Stimulated activated CD8-positive, alpha-beta memory T cell treated with anti-CD3 and anti-CD28 coated beads, Interleukin-12 subunit alpha, Interleukin-12 subunit beta, amount 100 ng/mL, for 4 hours (primary cell): ENCODE measurements at regions not wholly inside any gene's neighbourhood (a gene's known extent, or its start where the extent isn't known, plus 50 kb on each side); places are given as distances from the start of the nearest gene placed in this dataset.
A peak's percentile ranks its signal among the peaks of the same experiment; 100 is the strongest.
"Not testable (repeated sequence)": the region's sequence is repeated elsewhere in the genome, so short reads cannot be mapped to it uniquely, and the experiment has no call there.

ENCODE experiments used
- DNase-seq: peaks from one replicate; pipeline ENCODE4 v3.0.0-alpha.2; 2020; ENCODE audit warnings: low read depth

GRCh38 chr3:107942244-107942643 lies 148.6 kb downstream of the CD47 start:
- no peak for DNase-seq

GRCh38 chr3:107939691-107940442 lies 151.0 kb downstream of the CD47 start:
- no peak for DNase-seq

GRCh38 chr3:107938143-107938542 lies 152.7 kb downstream of the CD47 start:
- no peak for DNase-seq

GRCh38 chr3:107934808-107935207 lies 156.0 kb downstream of the CD47 start:
- DNase-seq, result no peak

- DNase-seq, result no peak
Observed at GRCh38 chr3:107933450-107933849, 157.4 kb downstream of the CD47 start.

GRCh38 chr3:107931326-107931725 lies 159.5 kb downstream of the CD47 start:
- no peak for DNase-seq

- DNase-seq, result no peak
Observed at GRCh38 chr3:107929088-107929487, 161.7 kb downstream of the CD47 start.

- DNase-seq, result no peak
Observed at GRCh38 chr3:107928084-107928445, 162.8 kb downstream of the CD47 start.

- DNase-seq, result peak; percentile 47
Observed at GRCh38 chr3:107927361-107928083, 163.3 kb downstream of the CD47 start.

GRCh38 chr3:107925851-107926250 lies 165.0 kb downstream of the CD47 start:
- no peak for DNase-seq

GRCh38 chr3:107921038-107921437 lies 169.8 kb downstream of the CD47 start:
- DNase-seq, result no peak

GRCh38 chr3:107920538-107920937 lies 170.3 kb downstream of the CD47 start:
- no peak for DNase-seq

- DNase-seq, result no peak
Observed at GRCh38 chr3:107919239-107919638, 171.6 kb downstream of the CD47 start.

GRCh38 chr3:107916171-107916570 lies 174.7 kb downstream of the CD47 start:
- DNase-seq, result no peak

- DNase-seq, result no peak
Observed at GRCh38 chr3:107915706-107916105, 175.1 kb downstream of the CD47 start.

GRCh38 chr3:107913701-107914100 lies 177.1 kb downstream of the CD47 start:
- no peak for DNase-seq

GRCh38 chr3:107911337-107912000 lies 179.4 kb downstream of the CD47 start:
- DNase-seq, result no peak

- DNase-seq, result no peak
Observed at GRCh38 chr3:107910713-107911259, 180.0 kb downstream of the CD47 start.

GRCh38 chr3:107909583-107909982 lies 181.2 kb downstream of the CD47 start:
- not testable (repeated sequence) for DNase-seq

- DNase-seq, result no peak
Observed at GRCh38 chr3:107907996-107908395, 182.8 kb downstream of the CD47 start.

- no peak for DNase-seq
Observed at GRCh38 chr3:107904536-107905066, 186.2 kb downstream of the CD47 start.

- DNase-seq, result no peak
Observed at GRCh38 chr3:107899990-107900651, 190.7 kb downstream of the CD47 start.
